Embryonic facial prominence (tissue), 1 donor: ENCODE measurements at regions not wholly inside any gene's neighbourhood (a gene's known extent, or its start where the extent isn't known, plus 50 kb on each side); places are given as distances from the start of the nearest gene placed in this dataset.
A peak's percentile ranks its signal among the peaks of the same experiment; 100 is the strongest.
"Not testable (repeated sequence)": the region's sequence is repeated elsewhere in the genome, so short reads cannot be mapped to it uniquely, and the experiment has no call there.

ENCODE experiments used
- DNase-seq: peaks from one replicate; pipeline ENCODE4 v3.0.0-alpha.2; 2016; ENCODE audit errors: extremely low spot score

GRCh38 chr1:187630653-187631380 lies 802.1 kb downstream of the PLA2G4A start:
- DNase-seq = no peak

DNA sequence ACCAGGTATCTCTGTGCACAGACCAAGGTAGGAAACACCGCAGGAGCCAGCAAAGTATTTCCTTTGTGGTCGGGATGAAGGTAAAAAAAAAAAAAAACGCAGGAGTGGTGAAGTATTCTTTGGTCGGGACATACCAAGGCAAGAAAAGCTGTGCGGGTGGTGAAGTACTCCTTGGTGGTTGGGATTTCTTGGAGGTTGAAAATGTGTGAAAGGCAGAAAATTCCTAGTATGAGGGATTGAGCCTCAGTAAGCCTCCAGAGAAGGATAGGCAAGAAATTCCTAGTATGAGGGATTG lies 802.6 kb downstream of the PLA2G4A start:
- no peak for DNase-seq

DNA sequence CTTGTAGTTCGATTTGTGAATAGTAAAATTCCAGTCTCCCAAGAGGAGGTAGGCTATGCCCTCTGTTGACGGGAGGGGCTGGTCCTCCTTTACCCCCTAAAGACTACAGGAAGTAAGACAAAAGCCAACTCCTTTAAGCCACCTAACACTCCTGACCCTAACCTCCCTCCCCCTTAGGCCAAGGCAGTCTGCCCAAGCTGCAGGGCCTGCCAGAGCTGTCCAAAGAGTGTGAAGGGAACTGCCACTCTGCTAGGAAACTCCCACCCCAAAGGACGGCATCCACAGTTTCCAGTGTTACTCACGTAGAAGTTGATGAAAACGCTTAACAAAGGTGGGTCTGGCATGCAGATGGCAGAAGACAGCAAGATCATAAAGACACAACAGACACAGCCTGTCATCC lies 803.2 kb downstream of the PLA2G4A start:
- no peak for DNase-seq

DNA sequence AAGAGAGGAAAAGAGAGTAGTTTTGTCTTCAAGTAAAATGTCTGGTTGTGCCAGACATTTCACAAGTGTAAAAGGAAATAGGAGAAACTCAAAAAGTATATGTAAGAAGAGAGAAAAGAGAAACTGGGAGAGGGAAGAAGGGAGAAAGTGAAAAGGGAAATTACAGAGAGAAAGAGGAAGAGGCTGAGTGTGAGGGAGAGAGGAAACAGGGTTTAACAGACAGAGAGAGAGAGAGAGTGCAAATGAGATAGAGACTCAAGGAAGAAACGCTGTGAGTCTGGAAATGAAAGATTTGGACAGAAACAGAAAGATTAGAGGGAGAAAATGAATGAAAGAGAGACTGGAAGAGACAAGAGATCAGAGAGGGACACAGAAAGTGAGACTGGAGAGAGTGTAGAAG lies 806.2 kb downstream of the PLA2G4A start:
- no peak for DNase-seq

DNA sequence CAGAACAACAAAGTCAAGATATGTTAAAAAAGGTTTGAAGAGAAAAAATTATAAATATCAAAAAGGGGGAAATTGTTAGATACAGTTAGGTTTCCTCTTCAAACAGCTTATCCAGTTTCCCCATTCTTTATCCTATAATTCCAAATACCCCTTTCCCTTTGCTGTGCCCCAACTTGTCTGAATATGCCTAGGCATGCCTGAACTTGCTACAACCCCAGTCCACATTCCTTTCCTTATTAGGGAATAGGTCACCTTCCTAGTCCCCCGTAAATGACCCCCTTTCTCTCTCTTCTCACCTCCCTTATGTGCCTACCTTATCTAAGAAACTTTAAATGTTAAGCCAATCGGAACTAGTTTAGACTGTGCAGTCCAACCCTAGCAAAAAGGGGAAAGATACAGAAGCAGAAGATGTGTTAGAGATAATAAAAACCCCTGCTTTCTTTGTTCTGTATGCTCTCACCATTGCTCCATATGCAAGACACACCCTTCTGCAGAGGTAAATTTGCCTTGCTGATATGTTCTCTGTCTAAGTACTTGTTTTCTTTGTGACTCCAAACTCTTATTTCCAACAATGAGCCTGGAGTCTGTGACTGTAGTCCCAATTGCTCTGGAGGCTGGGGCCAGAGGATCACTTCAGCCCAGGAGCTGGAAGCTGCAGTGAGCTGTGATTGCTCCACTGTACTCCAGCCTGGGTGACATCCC lies 810.1 kb downstream of the PLA2G4A start:
- no peak for DNase-seq

GRCh38 chr1:187641015-187641414 lies 812.3 kb downstream of the PLA2G4A start:
- no peak for DNase-seq

DNA sequence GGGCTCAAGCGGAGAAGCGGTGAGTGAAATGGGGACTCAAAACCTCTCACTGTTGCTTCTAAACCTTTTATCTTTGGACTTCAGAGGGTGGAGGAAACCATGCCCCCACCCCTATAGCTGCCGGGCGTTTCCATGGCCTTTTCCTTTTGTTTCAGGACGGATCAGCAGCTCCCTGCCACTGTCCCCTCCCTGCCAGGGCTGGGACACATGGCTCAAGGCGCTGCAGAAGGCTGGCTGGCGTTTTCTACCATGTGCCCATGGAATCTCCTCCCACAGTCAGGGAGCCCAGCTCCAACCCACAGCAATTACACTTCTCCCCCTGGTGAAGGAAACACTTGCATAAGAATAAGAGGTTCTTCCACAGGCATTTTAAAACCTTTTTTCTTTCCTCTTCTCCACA lies 812.7 kb downstream of the PLA2G4A start:
- DNase-seq = no peak

GRCh38 chr1:187641907-187642306 lies 813.2 kb downstream of the PLA2G4A start:
- no peak for DNase-seq

- DNase-seq = no peak
Measured at GRCh38 chr1:187645651-187646050, 816.9 kb downstream of the PLA2G4A start.

- DNase-seq = no peak
Measured at GRCh38 chr1:187646536-187647107, 817.9 kb downstream of the PLA2G4A start.

- no peak for DNase-seq
Measured at GRCh38 chr1:187648091-187648490, 819.3 kb downstream of the PLA2G4A start.

DNA sequence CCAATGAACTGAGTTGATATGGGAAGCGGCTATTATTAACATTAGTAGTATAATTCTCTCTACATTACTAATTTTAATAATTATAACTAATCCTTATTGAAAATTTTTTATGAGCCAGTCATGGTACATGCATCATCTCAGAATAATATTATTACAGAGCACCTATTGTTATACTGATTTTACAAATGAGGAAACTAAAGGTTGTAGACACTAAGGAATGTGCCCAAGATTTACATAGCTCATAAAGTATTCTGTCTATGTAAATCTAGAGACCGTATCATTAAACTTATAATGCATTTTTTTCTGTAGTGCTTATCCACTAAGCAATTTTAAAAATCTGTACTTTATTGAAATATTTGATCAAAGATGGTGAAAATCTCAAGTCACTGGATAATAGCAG lies 825.9 kb downstream of the PLA2G4A start:
- DNase-seq = no peak

DNA sequence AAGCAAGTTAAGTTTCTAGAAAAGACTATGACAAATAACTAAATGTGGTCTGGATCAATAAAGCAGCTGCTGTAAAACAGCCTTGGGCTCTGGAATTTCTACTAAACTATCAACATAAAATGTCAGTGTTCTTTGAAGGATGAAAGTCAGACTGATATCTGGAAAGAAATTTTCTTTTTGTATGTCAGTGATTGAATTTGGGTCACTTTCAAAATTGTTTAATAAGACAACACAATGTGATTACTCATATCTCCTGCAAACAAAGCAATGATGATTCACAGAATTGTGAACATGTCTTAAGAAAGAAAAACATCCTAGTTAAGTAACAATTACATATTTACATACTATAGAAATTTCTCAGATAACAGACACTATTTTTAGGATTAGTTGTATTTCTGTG lies 826.4 kb downstream of the PLA2G4A start:
- no peak for DNase-seq

DNA sequence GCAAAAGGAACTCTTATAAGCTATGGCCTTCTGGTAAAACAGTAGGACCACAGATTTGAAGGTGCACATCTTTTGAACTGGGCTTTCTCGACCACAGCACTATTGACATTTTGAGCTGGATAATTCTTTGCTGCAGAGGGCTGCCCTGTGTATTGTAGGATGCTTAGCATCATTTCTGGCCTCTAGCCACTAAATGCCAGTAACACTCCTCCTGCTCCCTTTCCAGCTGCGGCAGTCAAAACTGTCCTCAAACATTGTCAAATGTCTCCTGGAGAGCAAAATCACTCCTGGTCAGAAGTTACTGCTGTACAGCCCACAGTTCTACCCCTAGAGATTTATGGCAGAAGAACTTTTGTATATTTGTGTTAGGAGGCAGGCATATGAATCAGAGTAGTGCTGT lies 836.7 kb downstream of the PLA2G4A start:
- no peak for DNase-seq

- DNase-seq = no peak
Measured at GRCh38 chr1:187680823-187681222, 852.1 kb downstream of the PLA2G4A start.

GRCh38 chr1:187682112-187682511 lies 853.4 kb downstream of the PLA2G4A start:
- DNase-seq = no peak

DNA sequence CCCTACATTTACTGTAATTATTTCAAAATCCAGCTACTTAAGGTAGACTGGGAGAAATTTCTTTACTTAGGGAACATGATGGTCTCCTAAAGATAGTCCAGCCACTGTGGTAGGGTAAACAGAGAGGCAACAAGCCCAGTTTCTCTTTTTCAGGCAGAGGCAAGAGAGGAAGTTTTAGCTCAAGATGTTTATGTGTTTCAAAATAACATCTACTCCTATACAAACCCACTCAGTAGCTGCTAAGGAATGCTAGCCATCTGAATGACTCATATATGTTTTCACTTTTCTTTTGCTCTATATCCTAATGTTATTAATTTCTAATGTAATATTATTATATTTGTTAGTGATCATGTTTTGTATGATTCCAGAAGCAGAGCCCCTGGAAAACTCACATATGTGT lies 856.6 kb downstream of the PLA2G4A start:
- DNase-seq = no peak

DNA sequence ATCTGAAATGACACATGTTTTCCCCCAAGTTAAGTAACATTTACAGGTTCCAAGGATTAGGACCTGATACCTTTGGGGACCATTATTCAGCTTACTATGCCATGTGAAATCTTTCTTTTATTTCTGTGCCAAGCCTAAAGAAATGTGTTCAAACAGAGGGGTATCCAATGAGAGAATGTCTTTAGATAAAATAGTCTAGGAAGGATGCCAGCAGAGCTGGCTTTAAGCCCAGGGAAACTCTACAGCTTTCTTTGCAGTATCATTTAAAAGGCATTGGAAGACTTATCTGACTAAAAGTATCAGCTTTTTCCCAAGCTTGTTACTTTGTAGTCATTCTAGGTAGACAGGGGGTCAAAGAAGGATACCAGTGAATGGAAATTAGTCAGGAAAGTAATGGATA lies 860.4 kb downstream of the PLA2G4A start:
- peak; percentile 39 for DNase-seq

GRCh38 chr1:187691439-187691838 lies 862.7 kb downstream of the PLA2G4A start:
- no peak for DNase-seq

GRCh38 chr1:187692799-187693198 lies 864.0 kb downstream of the PLA2G4A start:
- no peak for DNase-seq

DNA sequence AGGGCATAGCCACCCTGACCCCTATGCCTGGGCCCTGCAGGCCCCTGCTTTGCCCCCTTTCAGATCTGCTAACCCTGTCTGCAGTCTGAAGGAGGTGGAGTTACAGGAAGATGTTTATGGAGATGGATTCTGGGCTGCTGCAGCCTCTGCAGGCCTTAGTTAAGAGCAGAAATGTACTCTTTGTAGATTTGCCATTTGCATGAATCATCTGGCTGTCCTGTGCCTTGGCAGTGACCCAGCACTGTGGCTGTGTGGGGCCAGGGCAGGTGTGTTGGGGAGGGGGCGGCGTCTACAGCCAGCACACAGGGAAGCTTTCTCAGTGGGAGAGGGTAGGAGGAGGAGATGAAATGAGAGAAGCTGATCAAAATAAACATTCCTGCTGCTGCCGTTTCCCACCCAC lies 867.3 kb downstream of the PLA2G4A start:
- no peak for DNase-seq

DNA sequence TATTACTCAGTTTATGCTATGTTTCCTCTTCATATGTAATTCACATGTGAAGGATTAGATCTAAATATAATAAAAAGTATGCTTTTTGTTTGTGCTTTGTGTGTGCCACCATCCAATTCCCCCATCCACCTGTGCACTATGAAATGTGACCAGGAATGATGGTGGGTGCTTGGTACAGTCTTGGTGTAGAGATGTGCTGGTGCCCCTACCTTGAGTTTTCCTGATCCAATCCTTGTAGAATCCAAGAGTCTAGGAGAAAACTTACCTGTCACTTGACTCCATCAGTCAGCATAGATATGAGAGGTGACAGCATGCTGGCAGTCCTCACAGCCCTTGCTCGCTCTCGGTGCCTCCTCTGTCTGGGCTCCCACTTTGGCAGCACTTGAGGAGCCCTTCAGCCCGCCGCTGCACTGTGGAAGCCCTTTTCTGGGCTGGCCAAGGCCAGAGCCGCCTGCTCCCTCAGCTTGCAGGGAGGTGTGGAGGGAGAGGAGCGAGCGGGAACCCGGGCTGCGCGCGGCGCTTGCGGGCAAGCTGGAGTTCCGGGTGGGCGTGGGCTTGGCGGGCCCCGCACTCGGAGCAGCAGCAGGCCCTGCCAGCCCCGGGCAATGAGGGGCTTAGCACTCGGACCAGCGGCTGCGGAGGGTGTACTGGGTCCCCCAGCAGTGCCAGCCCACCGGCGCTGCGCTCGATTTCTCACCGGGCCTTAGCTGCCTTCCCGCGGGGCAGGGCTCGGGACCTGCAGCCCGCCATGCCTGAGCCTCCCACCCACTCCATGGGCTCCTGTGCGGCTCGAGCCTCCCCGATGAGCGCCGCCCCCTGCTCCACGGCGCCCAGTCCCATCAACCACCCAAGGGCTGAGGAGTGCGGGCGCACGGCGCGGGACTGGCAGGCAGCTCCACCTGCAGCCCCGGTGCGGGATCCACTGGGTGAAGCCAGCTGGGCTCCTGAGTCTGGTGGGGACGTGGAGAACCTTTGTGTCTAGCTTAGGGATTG lies 874.7 kb downstream of the PLA2G4A start:
- not testable (repeated sequence) for DNase-seq
